ENCODE measurements at regions not wholly inside any gene's neighbourhood (a gene's known extent, or its start where the extent isn't known, plus 50 kb on each side); places are given as distances from the start of the nearest gene placed in this dataset.
"Not testable (repeated sequence)": the region's sequence is repeated elsewhere in the genome, so short reads cannot be mapped to it uniquely, and the experiment has no call there.

GRCh38 chr4:12089920-12090319, 661.2 kb upstream of the HS3ST1 start:
- not testable (repeated sequence) for TF ChIP-seq CTCF, POLR2A (IDR thresholded peaks at IDR 0.05)

All from right lobe of liver (tissue), 4 donors.